ENCODE measurements at regions not wholly inside any gene's neighbourhood (a gene's known extent, or its start where the extent isn't known, plus 50 kb on each side); places are given as distances from the start of the nearest gene placed in this dataset.

DNA sequence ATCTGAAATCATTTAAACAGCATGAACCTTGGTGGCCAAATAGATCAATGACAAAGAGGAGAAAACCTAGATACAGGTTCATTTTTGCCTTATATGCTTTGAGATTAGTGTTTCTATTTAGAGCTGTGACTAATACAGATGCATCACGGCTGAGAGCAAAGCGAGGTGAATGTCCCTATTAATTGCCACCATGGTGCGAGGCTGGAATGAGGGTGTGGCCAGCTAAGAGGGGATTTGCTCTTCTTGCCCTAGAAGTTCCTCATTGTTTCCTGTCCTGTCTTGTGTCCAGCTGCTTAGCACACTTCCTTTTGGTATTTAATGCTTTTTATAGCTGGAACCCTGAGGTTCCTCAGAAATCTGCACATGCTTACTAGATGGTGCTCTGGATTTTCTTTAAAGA is 339.1 kb upstream of the RGMA start:
- Mint-ChIP-seq H3K36me3 (ENCODE audit: low read depth, unreplicated experiment) (no peaks in the 10 kb centered on the region), H3K27me3 (ENCODE audit: low read depth, unreplicated experiment) (peaks cover 11% of the 10 kb centered on the region), H3K4me3 (ENCODE audit: unreplicated experiment) (no peak overlapping the region), H3K9me3 (ENCODE audit: unreplicated experiment) (peaks cover 7% of the 10 kb centered on the region), H3K27ac (ENCODE audit: unreplicated experiment) (no peak overlapping the region), H3K4me1 (ENCODE audit: low read depth, unreplicated experiment) (peaks cover 11% of the 10 kb centered on the region)
- Histone ChIP-seq H3K27ac (ENCODE audit: low read depth, low read length) (no peak overlapping the region), H3K79me2 (ENCODE audit: insufficient read depth, low read length) (no peaks in the 10 kb centered on the region), H3K4me1 (ENCODE audit: insufficient read depth, low read length) (no peaks in the 10 kb centered on the region), H3K27me3 (ENCODE audit: insufficient read depth, low read length) (no peaks in the 10 kb centered on the region), H4K20me1 (ENCODE audit: insufficient read depth, low read length) (no peaks in the 10 kb centered on the region), H3K9ac (ENCODE audit: low read length) (no peak overlapping the region), H3K36me3 (ENCODE audit: insufficient read depth, low read length) (no peaks in the 10 kb centered on the region), H3K9me3 (ENCODE audit: insufficient read depth, low read depth, low read length) (no peaks in the 10 kb centered on the region), H2AFZ (ENCODE audit: low read depth, low read length) (no peak overlapping the region), H3K4me3 (ENCODE audit: insufficient read depth, low read depth, low read length) (no peak overlapping the region), H3K4me2 (ENCODE audit: low read length) (no peak overlapping the region)
- FAIRE-seq (no peak), DNase-seq (ENCODE audit: low read depth) (no peak)
- TF ChIP-seq, protein P1, sequence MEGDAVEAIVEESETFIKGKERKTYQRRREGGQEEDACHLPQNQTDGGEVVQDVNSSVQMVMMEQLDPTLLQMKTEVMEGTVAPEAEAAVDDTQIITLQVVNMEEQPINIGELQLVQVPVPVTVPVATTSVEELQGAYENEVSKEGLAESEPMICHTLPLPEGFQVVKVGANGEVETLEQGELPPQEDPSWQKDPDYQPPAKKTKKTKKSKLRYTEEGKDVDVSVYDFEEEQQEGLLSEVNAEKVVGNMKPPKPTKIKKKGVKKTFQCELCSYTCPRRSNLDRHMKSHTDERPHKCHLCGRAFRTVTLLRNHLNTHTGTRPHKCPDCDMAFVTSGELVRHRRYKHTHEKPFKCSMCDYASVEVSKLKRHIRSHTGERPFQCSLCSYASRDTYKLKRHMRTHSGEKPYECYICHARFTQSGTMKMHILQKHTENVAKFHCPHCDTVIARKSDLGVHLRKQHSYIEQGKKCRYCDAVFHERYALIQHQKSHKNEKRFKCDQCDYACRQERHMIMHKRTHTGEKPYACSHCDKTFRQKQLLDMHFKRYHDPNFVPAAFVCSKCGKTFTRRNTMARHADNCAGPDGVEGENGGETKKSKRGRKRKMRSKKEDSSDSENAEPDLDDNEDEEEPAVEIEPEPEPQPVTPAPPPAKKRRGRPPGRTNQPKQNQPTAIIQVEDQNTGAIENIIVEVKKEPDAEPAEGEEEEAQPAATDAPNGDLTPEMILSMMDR (IDR thresholded peaks at IDR 0.05; ENCODE audit: insufficient read depth, low read depth, low read length) = no peak
- no peak for TF ChIP-seq EZH2 (IDR thresholded peaks at IDR 0.05; ENCODE audit: insufficient read depth, low read length)

- FAIRE-seq (no peak), DNase-seq (ENCODE audit: low read depth) (no peak)
- Mint-ChIP-seq H3K4me1 (ENCODE audit: low read depth, unreplicated experiment) (peaks cover 11% of the 10 kb centered on the region), H3K36me3 (ENCODE audit: low read depth, unreplicated experiment) (no peaks in the 10 kb centered on the region), H3K9me3 (ENCODE audit: unreplicated experiment) (peaks cover 7% of the 10 kb centered on the region), H3K27ac (ENCODE audit: unreplicated experiment) (no peak overlapping the region), H3K4me3 (ENCODE audit: unreplicated experiment) (no peak overlapping the region), H3K27me3 (ENCODE audit: low read depth, unreplicated experiment) (peaks cover 14% of the 10 kb centered on the region)
- TF ChIP-seq, protein P1 (IDR thresholded peaks at IDR 0.05; ENCODE audit: insufficient read depth, low read depth, low read length) = no peak
- no peak for TF ChIP-seq EZH2 (IDR thresholded peaks at IDR 0.05; ENCODE audit: insufficient read depth, low read length)
- H3K27ac ChIP-seq (ENCODE audit: low read depth, low read length) = no peak overlapping the region
- no peak overlapping the region for H3K9ac ChIP-seq (ENCODE audit: low read length)
- no peaks in the 10 kb centered on the region for H4K20me1 ChIP-seq (ENCODE audit: insufficient read depth, low read length)
- H3K79me2 ChIP-seq (ENCODE audit: insufficient read depth, low read length) = no peaks in the 10 kb centered on the region
- H3K9me3 ChIP-seq (ENCODE audit: insufficient read depth, low read depth, low read length) = no peaks in the 10 kb centered on the region
- no peak overlapping the region for H3K4me2 ChIP-seq (ENCODE audit: low read length)
- H3K36me3 ChIP-seq (ENCODE audit: insufficient read depth, low read length) = no peaks in the 10 kb centered on the region
- H2AFZ ChIP-seq (ENCODE audit: low read depth, low read length) = no peak overlapping the region
- no peaks in the 10 kb centered on the region for H3K4me1 ChIP-seq (ENCODE audit: insufficient read depth, low read length)
- H3K4me3 ChIP-seq (ENCODE audit: insufficient read depth, low read depth, low read length) = no peak overlapping the region
- H3K27me3 ChIP-seq (ENCODE audit: insufficient read depth, low read length) = no peaks in the 10 kb centered on the region
Observed at GRCh38 chr15:93424131-93424530, 335.1 kb upstream of the RGMA start.

DNA sequence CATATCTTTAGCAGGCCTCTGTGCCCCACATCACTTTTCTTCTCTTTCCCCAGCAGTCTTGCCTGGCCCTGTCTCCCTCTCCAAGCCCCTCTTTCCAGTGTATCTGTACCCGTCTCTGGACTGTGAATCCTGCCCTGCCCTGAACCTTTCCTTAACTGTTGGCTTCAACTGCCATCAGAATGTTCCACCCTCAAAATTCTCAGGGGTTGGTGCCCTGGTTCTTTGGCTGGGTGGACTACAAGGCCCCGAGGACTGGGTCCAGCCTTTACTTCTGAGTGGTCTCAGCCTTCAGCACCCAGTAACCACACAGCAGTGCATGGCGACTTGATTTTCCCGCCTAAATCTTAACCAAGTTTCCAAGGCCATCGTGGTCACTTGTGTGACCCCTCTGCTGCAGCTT is 333.5 kb upstream of the RGMA start:
- no peak overlapping the region for H3K9ac ChIP-seq (ENCODE audit: low read length)
- Mint-ChIP-seq H3K9me3 (ENCODE audit: unreplicated experiment) (peaks cover 7% of the 10 kb centered on the region), H3K27me3 (ENCODE audit: low read depth, unreplicated experiment) (peaks cover 22% of the 10 kb centered on the region), H3K4me3 (ENCODE audit: unreplicated experiment) (no peak overlapping the region), H3K4me1 (ENCODE audit: low read depth, unreplicated experiment) (no peaks in the 10 kb centered on the region), H3K27ac (ENCODE audit: unreplicated experiment) (no peak overlapping the region), H3K36me3 (ENCODE audit: low read depth, unreplicated experiment) (no peaks in the 10 kb centered on the region)
- no peaks in the 10 kb centered on the region for H3K9me3 ChIP-seq (ENCODE audit: insufficient read depth, low read depth, low read length)
- DNase-seq (ENCODE audit: low read depth) = no peak
- TF ChIP-seq, protein P1 (IDR thresholded peaks at IDR 0.05; ENCODE audit: insufficient read depth, low read depth, low read length) = no peak
- no peak for TF ChIP-seq EZH2 (IDR thresholded peaks at IDR 0.05; ENCODE audit: insufficient read depth, low read length)
- H3K4me1 ChIP-seq (ENCODE audit: insufficient read depth, low read length) = no peaks in the 10 kb centered on the region
- H3K4me2 ChIP-seq (ENCODE audit: low read length) = no peak overlapping the region
- H2AFZ ChIP-seq (ENCODE audit: low read depth, low read length) = no peak overlapping the region
- H3K27me3 ChIP-seq (ENCODE audit: insufficient read depth, low read length) = no peaks in the 10 kb centered on the region
- no peaks in the 10 kb centered on the region for H3K36me3 ChIP-seq (ENCODE audit: insufficient read depth, low read length)
- FAIRE-seq = no peak
- H4K20me1 ChIP-seq (ENCODE audit: insufficient read depth, low read length) = no peaks in the 10 kb centered on the region
- no peak overlapping the region for H3K4me3 ChIP-seq (ENCODE audit: insufficient read depth, low read depth, low read length)
- no peaks in the 10 kb centered on the region for H3K79me2 ChIP-seq (ENCODE audit: insufficient read depth, low read length)
- no peak overlapping the region for H3K27ac ChIP-seq (ENCODE audit: low read depth, low read length)
